GM18951 (cell line): ENCODE measurements at regions not wholly inside any gene's neighbourhood (a gene's known extent, or its start where the extent isn't known, plus 50 kb on each side); places are given as distances from the start of the nearest gene placed in this dataset.

ENCODE experiments used
- POLR2A ChIP-seq: IDR thresholded peaks from 4 replicates; pipeline ENCODE4 v1.6.1; 2011; ENCODE audit warnings: mild to moderate bottlenecking; ENCODE audit not compliant: insufficient read length, insufficient read depth; ENCODE audit errors: extremely low read depth
- in situ Hi-C: fragments of 300-500 bp; cut with MboI; formaldehyde crosslinking; loops from one replicate; pipeline ENCODE4 v1.12.0; 2022; ENCODE audit warnings: low sequenced_read_pairs, mixed read lengths, inconsistent platforms; ENCODE audit not compliant: unreplicated experiment

- TF ChIP-seq POLR2A = no peak
- in situ Hi-C loops = no loop called here
Observed at GRCh38 chr2:58851598-58851997, 610.5 kb upstream of the FANCL start.

GRCh38 chr2:58845011-58845410 is 603.9 kb upstream of the FANCL start:
- in situ Hi-C loops = no loop called here
- TF ChIP-seq POLR2A = no peak

GRCh38 chr2:58842501-58843155 is 601.5 kb upstream of the FANCL start:
- no peak for TF ChIP-seq POLR2A

GRCh38 chr2:58834404-58834803 is 593.3 kb upstream of the FANCL start:
- no peak for TF ChIP-seq POLR2A
- in situ Hi-C loops = no loop called here

More at GRCh38 chr2:58842501-58843155, 601.5 kb upstream of the FANCL start:
- in situ Hi-C loops = no loop called here

- no peak for TF ChIP-seq POLR2A
- in situ Hi-C loops = no loop called here
Observed at GRCh38 chr2:58826795-58827194, 585.7 kb upstream of the FANCL start.

- in situ Hi-C loops = no loop called here
- no peak for TF ChIP-seq POLR2A
Observed at GRCh38 chr2:58812771-58813344, 571.7 kb upstream of the FANCL start.

GRCh38 chr2:58805126-58805525 is 564.0 kb upstream of the FANCL start:
- no peak for TF ChIP-seq POLR2A
- in situ Hi-C loops = no loop called here

- in situ Hi-C loops = no loop called here
- TF ChIP-seq POLR2A = no peak
Observed at GRCh38 chr2:58803192-58803591, 562.1 kb upstream of the FANCL start.

- in situ Hi-C loops = no loop called here
Observed at GRCh38 chr2:58800881-58801280, 559.8 kb upstream of the FANCL start.

GRCh38 chr2:58798676-58799208 is 557.6 kb upstream of the FANCL start:
- in situ Hi-C loops = no loop called here
- no peak for TF ChIP-seq POLR2A

More at GRCh38 chr2:58800881-58801280, 559.8 kb upstream of the FANCL start:
- no peak for TF ChIP-seq POLR2A

- in situ Hi-C loops = no loop called here
- no peak for TF ChIP-seq POLR2A
Observed at GRCh38 chr2:58796239-58796910, 555.2 kb upstream of the FANCL start.

- in situ Hi-C loops = no loop called here
- no peak for TF ChIP-seq POLR2A
Observed at GRCh38 chr2:58794916-58795315, 553.8 kb upstream of the FANCL start.

GRCh38 chr2:58794103-58794502 is 553.0 kb upstream of the FANCL start:
- TF ChIP-seq POLR2A = no peak

GRCh38 chr2:58788402-58788801 is 547.3 kb upstream of the FANCL start:
- TF ChIP-seq POLR2A = no peak
- in situ Hi-C loops = no loop called here

More at GRCh38 chr2:58794103-58794502, 553.0 kb upstream of the FANCL start:
- in situ Hi-C loops = no loop called here
